A549 (cell line): ENCODE measurements at regions not wholly inside any gene's neighbourhood (a gene's known extent, or its start where the extent isn't known, plus 50 kb on each side); places are given as distances from the start of the nearest gene placed in this dataset.
"Not testable (repeated sequence)": the region's sequence is repeated elsewhere in the genome, so short reads cannot be mapped to it uniquely, and the experiment has no call there.

Experiments used
- ATAC-seq, 2 experiments: fragments of 200-7000 bp in 1 of 2; fragments of >200 bp in 1 of 2; cut with Nextera tagmentation in 1 of 2; cut with Tn5 transposase in 1 of 2; 3 replicates each; pipeline versions ENCODE4 v1.8.0 to v1.9.1; 2018 to 2020; ENCODE audit warnings: mild to moderate bottlenecking in 1 of 2, moderate library complexity in 1 of 2
- CTCF ChIA-PET: fragments of 300-600 bp; sonication (Branson Sonifier 250); formaldehyde crosslinking; extraction: SDS; loops from one replicate; lab custom pipeline; 2021; ENCODE audit warnings: antibody characterized with exemption, inconsistent platforms; lab: Yijun Ruan, JAX
- POLR2A ChIA-PET: fragments of 350-600 bp; formaldehyde crosslinking; extraction: SDS; loops from one replicate; lab custom pipeline; 2021; ENCODE audit warnings: antibody characterized with exemption, inconsistent platforms; lab: Yijun Ruan, JAX
- DNase-seq, 2 experiments: peaks; one replicate each; pipeline versions ENCODE4 v3.0.0 to v3.0.0-alpha.2; 2011 to 2016; ENCODE audit warnings: low read depth in 1 of 2, low spot score in 1 of 2
- FAIRE-seq: peaks from 2 replicates; lab custom pipeline; 2011; peaks lifted over from hg19 to GRCh38; lab: Jason Lieb, UNC
- H3K27ac ChIP-seq, 2 experiments: fragments of >200 bp; sonication (Bioruptor Twin); formaldehyde crosslinking; 3 replicates each; pipeline ENCODE4 v1.5.1; 2016 to 2017
- H3K4me1 ChIP-seq: fragments of >200 bp; sonication (Bioruptor Twin); formaldehyde crosslinking; 3 replicates; pipeline ENCODE4 v1.6.1; 2016
- H3K4me2 ChIP-seq: fragments of >200 bp; sonication (Bioruptor Twin); formaldehyde crosslinking; 3 replicates; pipeline ENCODE4 v1.6.1; 2016
- H3K4me3 ChIP-seq: fragments of >200 bp; sonication (Bioruptor Twin); formaldehyde crosslinking; 3 replicates; pipeline ENCODE4 v1.5.1; 2016
- H3K9me3 ChIP-seq: fragments of >200 bp; sonication (Bioruptor Twin); formaldehyde crosslinking; 3 replicates; pipeline ENCODE4 v1.6.1; 2016
- BHLHE40 ChIP-seq: IDR thresholded peaks from 2 replicates; pipeline ENCODE4 v1.6.1; 2012; ENCODE audit warnings: low read depth, low read length, inconsistent platforms
- CBX8 ChIP-seq: fragments of 200-600 bp; sonication (generic); IDR thresholded peaks from 2 replicates; pipeline ENCODE4 v1.6.1; 2016
- FOSB ChIP-seq: fragments of 250-450 bp; sonication (Bioruptor Pico); IDR thresholded peaks from 2 replicates; pipeline ENCODE4 v1.5.0; 2020; ENCODE audit warnings: mild to moderate bottlenecking, moderate library complexity
- FOXS1 ChIP-seq: fragments of 250-450 bp; sonication (Bioruptor Pico); IDR thresholded peaks from 2 replicates; pipeline ENCODE4 v1.5.0; 2020; ENCODE audit warnings: mild to moderate bottlenecking, moderate library complexity
- GATA3 ChIP-seq: IDR thresholded peaks from 2 replicates; pipeline ENCODE4 v1.6.1; 2012; ENCODE audit warnings: borderline replicate concordance
- JUNB ChIP-seq: fragments of >200 bp; sonication (Bioruptor Twin); formaldehyde crosslinking; IDR thresholded peaks from 2 replicates; pipeline ENCODE4 v1.6.1; 2016
- KDM1A ChIP-seq: fragments of 200-600 bp; sonication (generic); IDR thresholded peaks from 2 replicates; pipeline ENCODE4 v1.6.1; 2016; ENCODE audit warnings: low read depth, mild to moderate bottlenecking
- MYC ChIP-seq: IDR thresholded peaks from 2 replicates; pipeline ENCODE4 v1.6.1; 2012; ENCODE audit warnings: mild to moderate bottlenecking, inconsistent platforms, low read length, improper control_type of control experiment, borderline replicate concordance
- NPAS2 ChIP-seq: fragments of 250-450 bp; sonication (Bioruptor Pico); IDR thresholded peaks from 2 replicates; pipeline ENCODE4 v1.8.0; 2022; ENCODE audit warnings: mild to moderate bottlenecking, moderate library complexity, borderline replicate concordance
- PHF8 ChIP-seq: fragments of 200-600 bp; sonication (generic); IDR thresholded peaks from 2 replicates; pipeline ENCODE4 v1.6.1; 2016; ENCODE audit warnings: low read depth, mild to moderate bottlenecking, antibody characterized with exemption, moderate library complexity, borderline replicate concordance
- POLR2A ChIP-seq: IDR thresholded peaks from 2 replicates; pipeline ENCODE4 v1.6.1; 2012; ENCODE audit warnings: mild to moderate bottlenecking, low read length
- RAD21 ChIP-seq, 2 experiments: fragments of >200 bp in 1 of 2; sonication (Bioruptor Twin) in 1 of 2; formaldehyde crosslinking in 1 of 2; IDR thresholded peaks in 1 of 2; conservative IDR thresholded peaks in 1 of 2; 2 replicates in 1 of 2; 3 replicates in 1 of 2; pipeline ENCODE4 v1.6.1; 2012 to 2018; ENCODE audit warnings: inconsistent platforms in 1 of 2
- RARB ChIP-seq: fragments of 250-450 bp; sonication (Bioruptor Pico); IDR thresholded peaks from 2 replicates; pipeline ENCODE4 v1.8.0; 2021; ENCODE audit warnings: mild to moderate bottlenecking, moderate library complexity
- RCOR1 ChIP-seq: fragments of 150-350 bp; IDR thresholded peaks from 2 replicates; pipeline ENCODE4 v1.6.1; 2014; ENCODE audit warnings: antibody characterized with exemption, low read length, low read depth
- RFX5 ChIP-seq: fragments of 450-650 bp; IDR thresholded peaks from 2 replicates; pipeline ENCODE4 v1.7.1; 2014; ENCODE audit warnings: antibody characterized with exemption, mild to moderate bottlenecking, moderate library complexity
- SMC3 ChIP-seq: fragments of >200 bp; sonication (Bioruptor Twin); formaldehyde crosslinking; IDR thresholded peaks from 3 replicates; pipeline ENCODE4 v1.6.1; 2018; ENCODE audit warnings: inconsistent platforms
- ZFP36 ChIP-seq: fragments of 450-650 bp; IDR thresholded peaks from 2 replicates; pipeline ENCODE4 v1.6.1; 2014; ENCODE audit warnings: borderline replicate concordance; ENCODE audit not compliant: partially characterized antibody
- ZNF302 ChIP-seq: fragments of 250-450 bp; sonication (Bioruptor Pico); IDR thresholded peaks from 2 replicates; pipeline ENCODE4 v1.9.0; 2021; ENCODE audit warnings: inconsistent platforms, mild to moderate bottlenecking, moderate library complexity
- WGBS: methylation state at CpG from one replicate; pipeline ENCODE4 v1.1.6; 2017; ENCODE audit errors: missing lambda C conversion rate; 5-methylcytosine and 5-hydroxymethylcytosine counted together
- TF ChIP-seq, protein P1 (sequence below): fragments of >200 bp; sonication (Bioruptor Twin); formaldehyde crosslinking; IDR thresholded peaks from 3 replicates; pipeline ENCODE4 v1.5.1; 2016
- TF ChIP-seq, protein P2 (sequence below): fragments of 450-650 bp; IDR thresholded peaks from 2 replicates; pipeline ENCODE4 v1.6.1; 2014; ENCODE audit warnings: antibody characterized with exemption
- TF ChIP-seq, protein P3 (sequence below): fragments of 250-450 bp; sonication (Bioruptor Pico); IDR thresholded peaks from 2 replicates; pipeline ENCODE4 v1.5.0; 2020; ENCODE audit warnings: low read depth, mild to moderate bottlenecking, moderate library complexity

DNA sequence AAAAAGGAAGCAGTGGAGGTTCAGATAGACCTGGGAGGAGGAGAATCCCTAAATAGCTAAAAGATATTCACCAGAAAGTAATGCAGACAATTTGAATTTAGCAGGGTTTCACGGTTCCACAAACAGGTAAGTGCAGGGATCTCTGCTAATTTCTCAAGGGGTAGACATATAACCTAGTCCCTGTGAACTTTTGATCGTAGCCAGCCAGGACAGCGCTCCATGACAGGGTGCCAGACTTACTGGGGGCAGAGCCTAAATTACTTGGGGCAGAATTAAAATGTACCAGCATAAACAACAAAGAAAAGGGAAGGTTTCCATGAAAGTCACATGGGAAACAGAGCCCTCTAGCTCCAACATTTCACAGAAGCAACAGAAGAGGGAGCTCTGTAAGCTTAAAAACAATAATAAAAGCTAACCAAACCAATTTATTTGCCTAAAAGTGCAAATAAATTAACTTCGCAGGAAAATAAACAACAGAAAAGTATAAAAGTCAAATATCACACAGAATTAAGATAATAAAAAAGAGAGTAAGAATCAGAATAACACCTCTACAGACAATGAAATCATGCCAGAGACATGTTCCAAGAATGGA is 198.3 kb downstream of the DUSP10 start:
- no peaks in the 10 kb centered on the region for H3K9me3 ChIP-seq
- no peak overlapping the region for H3K4me3 ChIP-seq
- 64% methylated on average over 4 of the region's 4 CpGs for WGBS
- ATAC-seq: peak in 1 of 2 experiments; percentile 44; a peak in 1 of 6 replicates
- H3K4me1 ChIP-seq: no peaks in the 10 kb centered on the region
- CTCF ChIA-PET: interaction anchor here (0.6 to 1.1 kb wide), 3 partner anchors 10 to 622 kb away, joined by 3 read pairs; no protein-coding TSS in a partner anchor
- no peak for FAIRE-seq
- no peak overlapping the region for H3K27ac ChIP-seq
- DNase-seq: peak in 1 of 2 experiments; percentile 20
- H3K4me2 ChIP-seq: no peak overlapping the region
- TF ChIP-seq RAD21 (conservative IDR thresholded peaks at IDR 0.05 in 1 of 2, IDR thresholded peaks at IDR 0.05 in 1 of 2) (peak; percentile 53 to 69), SMC3 (peak; percentile 77), FOXS1 (no peak)
- TF ChIP-seq, protein P1, sequence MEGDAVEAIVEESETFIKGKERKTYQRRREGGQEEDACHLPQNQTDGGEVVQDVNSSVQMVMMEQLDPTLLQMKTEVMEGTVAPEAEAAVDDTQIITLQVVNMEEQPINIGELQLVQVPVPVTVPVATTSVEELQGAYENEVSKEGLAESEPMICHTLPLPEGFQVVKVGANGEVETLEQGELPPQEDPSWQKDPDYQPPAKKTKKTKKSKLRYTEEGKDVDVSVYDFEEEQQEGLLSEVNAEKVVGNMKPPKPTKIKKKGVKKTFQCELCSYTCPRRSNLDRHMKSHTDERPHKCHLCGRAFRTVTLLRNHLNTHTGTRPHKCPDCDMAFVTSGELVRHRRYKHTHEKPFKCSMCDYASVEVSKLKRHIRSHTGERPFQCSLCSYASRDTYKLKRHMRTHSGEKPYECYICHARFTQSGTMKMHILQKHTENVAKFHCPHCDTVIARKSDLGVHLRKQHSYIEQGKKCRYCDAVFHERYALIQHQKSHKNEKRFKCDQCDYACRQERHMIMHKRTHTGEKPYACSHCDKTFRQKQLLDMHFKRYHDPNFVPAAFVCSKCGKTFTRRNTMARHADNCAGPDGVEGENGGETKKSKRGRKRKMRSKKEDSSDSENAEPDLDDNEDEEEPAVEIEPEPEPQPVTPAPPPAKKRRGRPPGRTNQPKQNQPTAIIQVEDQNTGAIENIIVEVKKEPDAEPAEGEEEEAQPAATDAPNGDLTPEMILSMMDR: peak; percentile 55
- POLR2A ChIA-PET: interaction anchor here (1.0 kb wide), 1 partner anchor 198 kb away, joined by 9 read pairs; the partner anchor contains the start of gene DUSP10

DNA sequence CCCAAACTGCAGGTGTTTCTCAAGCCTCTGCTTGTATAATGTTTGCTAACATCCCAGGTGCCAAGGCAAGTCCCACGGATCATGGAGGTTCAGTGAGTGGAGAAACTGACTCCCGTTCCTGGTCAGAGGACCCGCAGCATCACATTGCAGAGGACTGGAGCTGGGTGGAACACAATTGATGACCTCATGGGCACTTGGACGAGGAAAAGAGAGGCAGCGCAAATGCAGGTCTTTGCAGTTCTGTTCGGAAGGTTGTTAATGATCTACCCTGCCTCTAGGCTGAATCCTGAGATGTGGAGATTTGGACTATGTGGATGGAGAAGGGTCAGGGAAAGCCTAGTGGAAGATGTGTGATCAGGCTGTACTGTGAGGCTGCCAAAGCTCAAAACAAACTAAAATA is 192.9 kb downstream of the DUSP10 start:
- no peak for TF ChIP-seq JUNB
- TF ChIP-seq NPAS2 (CRISPR knock-in tag): no peak
- no peak for TF ChIP-seq POLR2A
- TF ChIP-seq, protein P2, sequence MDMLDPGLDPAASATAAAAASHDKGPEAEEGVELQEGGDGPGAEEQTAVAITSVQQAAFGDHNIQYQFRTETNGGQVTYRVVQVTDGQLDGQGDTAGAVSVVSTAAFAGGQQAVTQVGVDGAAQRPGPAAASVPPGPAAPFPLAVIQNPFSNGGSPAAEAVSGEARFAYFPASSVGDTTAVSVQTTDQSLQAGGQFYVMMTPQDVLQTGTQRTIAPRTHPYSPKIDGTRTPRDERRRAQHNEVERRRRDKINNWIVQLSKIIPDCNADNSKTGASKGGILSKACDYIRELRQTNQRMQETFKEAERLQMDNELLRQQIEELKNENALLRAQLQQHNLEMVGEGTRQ: no peak
- no peak for TF ChIP-seq BHLHE40
- TF ChIP-seq RCOR1: no peak
- no peak for TF ChIP-seq MYC
- CTCF ChIA-PET: no interaction called here
- Histone ChIP-seq H3K27ac (no peak overlapping the region), H3K4me3 (no peak overlapping the region), H3K4me1 (no peaks in the 10 kb centered on the region), H3K4me2 (no peak overlapping the region), H3K9me3 (no peaks in the 10 kb centered on the region)
- POLR2A ChIA-PET: no interaction called here
- DNase-seq (no peak), ATAC-seq (no peak), FAIRE-seq (no peak)
- WGBS: 55% methylated on average over 6 of the region's 6 CpGs

DNA sequence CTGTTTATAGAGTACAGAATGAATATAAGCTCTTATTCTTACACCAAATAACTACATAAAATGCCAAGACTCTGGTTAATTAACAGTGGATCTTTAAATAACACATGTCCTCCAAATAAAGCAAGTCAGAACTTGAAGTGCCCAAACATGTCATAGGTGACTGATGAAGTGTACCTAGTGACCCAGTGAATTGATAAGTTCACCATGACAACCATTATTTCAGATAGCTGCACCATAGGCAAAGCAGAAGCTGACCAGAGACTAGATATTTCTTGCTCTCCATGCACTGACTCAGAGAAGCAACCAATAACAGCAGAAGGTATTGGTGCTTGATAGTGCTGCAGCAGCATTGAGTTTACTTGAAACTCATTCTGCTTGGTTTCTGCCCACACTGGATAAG is 192.1 kb downstream of the DUSP10 start:
- Histone ChIP-seq H3K9me3 (no peaks in the 10 kb centered on the region), H3K27ac (no peak overlapping the region), H3K4me2 (no peak overlapping the region), H3K4me1 (no peaks in the 10 kb centered on the region), H3K4me3 (no peak overlapping the region)
- ATAC-seq (no peak), FAIRE-seq (peak; percentile 23), DNase-seq (no peak)
- TF ChIP-seq PHF8 (no peak), ZFP36 (no peak), KDM1A (no peak), RARB (CRISPR knock-in tag) (no peak), CBX8 (no peak), GATA3 (no peak), RFX5 (no peak), ZNF302 (CRISPR knock-in tag) (no peak), BHLHE40 (no peak), FOSB (CRISPR knock-in tag) (no peak), SMC3 (no peak)
- TF ChIP-seq, protein P2: no peak
- TF ChIP-seq, protein P3, sequence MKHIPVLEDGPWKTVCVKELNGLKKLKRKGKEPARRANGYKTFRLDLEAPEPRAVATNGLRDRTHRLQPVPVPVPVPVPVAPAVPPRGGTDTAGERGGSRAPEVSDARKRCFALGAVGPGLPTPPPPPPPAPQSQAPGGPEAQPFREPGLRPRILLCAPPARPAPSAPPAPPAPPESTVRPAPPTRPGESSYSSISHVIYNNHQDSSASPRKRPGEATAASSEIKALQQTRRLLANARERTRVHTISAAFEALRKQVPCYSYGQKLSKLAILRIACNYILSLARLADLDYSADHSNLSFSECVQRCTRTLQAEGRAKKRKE: no peak
- ChIA-PET CTCF (interaction anchor here (1.2 kb wide), 1 partner anchor 13 kb away, joined by 4 read pairs; no protein-coding TSS in a partner anchor), POLR2A (no interaction called here)

DNA sequence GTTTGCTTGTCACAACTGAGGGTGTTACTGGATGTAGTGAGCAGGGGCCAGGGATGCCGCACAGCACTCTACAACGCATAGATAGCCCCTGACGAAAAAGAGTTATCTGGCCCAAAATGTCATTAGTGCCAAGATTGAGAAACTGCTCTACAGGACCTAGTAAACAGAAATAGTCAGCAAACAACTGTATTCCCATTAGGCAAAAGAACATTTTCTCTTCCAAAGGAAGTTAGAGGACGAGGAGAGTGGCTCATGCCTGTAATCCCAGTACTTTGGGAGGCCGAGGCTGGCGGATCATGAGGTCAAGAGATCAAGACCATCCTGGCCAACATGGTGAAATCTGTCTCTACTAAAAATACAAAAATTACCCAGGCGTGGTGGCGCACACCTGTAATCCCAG is 189.1 kb downstream of the DUSP10 start:
- DNase-seq, H3K27ac ChIP-seq, H3K9me3 ChIP-seq, H3K4me1 ChIP-seq, FAIRE-seq, H3K4me3 ChIP-seq, CTCF ChIA-PET, POLR2A ChIA-PET, H3K4me2 ChIP-seq, ATAC-seq: not testable (repeated sequence)
- 78% methylated on average over 8 of the region's 8 CpGs for WGBS
